Mucosa of descending colon (tissue), 3 donors: ENCODE measurements at regions not wholly inside any gene's neighbourhood (a gene's known extent, or its start where the extent isn't known, plus 50 kb on each side); places are given as distances from the start of the nearest gene placed in this dataset.

ENCODE experiments used
- ATAC-seq: fragments of 200-7000 bp; cut with Tn5 transposase; one replicate; pipeline ENCODE4 v1.9.1; 2020; ENCODE audit warnings: mild to moderate bottlenecking, moderate library complexity
- DNase-seq, 3 donors: peaks; one replicate each; pipeline ENCODE4 v3.0.0-alpha.2; 2020
- H3K36me3 ChIP-seq: fragments of 200-600 bp; one replicate; pipeline ENCODE4 v1.8.0; 2021; ENCODE audit warnings: low read depth, mild to moderate bottlenecking
- H3K4me1 ChIP-seq: fragments of 200-600 bp; one replicate; pipeline ENCODE4 v1.8.0; 2021; ENCODE audit warnings: low read depth, mild to moderate bottlenecking
- H3K4me3 ChIP-seq: fragments of 200-600 bp; one replicate; pipeline ENCODE4 v1.8.0; 2021; ENCODE audit warnings: mild to moderate bottlenecking
- H3K9me3 ChIP-seq: fragments of 200-600 bp; one replicate; pipeline ENCODE4 v1.8.0; 2021; ENCODE audit warnings: mild to moderate bottlenecking
- intact Hi-C, 2 donors: fragments of 100-400 bp; cut with DNase I in 1 of 2; cut with micrococcal nuclease in 1 of 2; formaldehyde crosslinking; loops; one replicate each; pipeline versions ENCODE4 v1.11.0 to v1.11.1; 2022; cut with DNase I, micrococcal nuclease
- TF ChIP-seq, protein P1 (sequence below): fragments of 200-600 bp; IDR thresholded peaks from one replicate; pipeline ENCODE4 v1.8.0; 2022; ENCODE audit warnings: antibody characterized with exemption, mild to moderate bottlenecking
- donor health status: DM: no; HTN: no; CAD: no; lungs with moderate emphysema.
- donor health status: DM: no; HTN: no; CAD: no.
- donor health status: DM: no; HTN: yes; CAD: no.

DNA sequence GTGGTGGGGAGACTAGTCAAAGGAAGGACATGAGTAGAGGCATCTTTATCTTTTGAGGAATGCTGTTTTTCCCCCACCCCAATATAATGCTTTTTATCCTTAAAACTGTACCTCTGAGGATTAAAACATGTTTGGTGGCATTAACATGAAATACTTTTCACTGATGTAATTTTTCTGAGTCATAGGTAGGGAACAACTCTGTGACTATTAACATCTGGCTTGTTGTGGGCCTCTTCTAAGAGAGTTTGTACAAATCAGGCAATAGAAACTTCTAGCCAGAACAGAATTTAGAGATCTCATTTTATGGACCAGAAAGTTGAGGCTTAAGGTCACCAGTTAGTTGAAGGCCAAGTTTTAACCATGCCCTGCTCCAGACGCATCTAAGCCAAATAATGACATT is 207.6 kb downstream of the SOX3 start:
- Histone ChIP-seq H3K4me3 (no peak overlapping the region), H3K4me1 (no peaks in the 10 kb centered on the region), H3K9me3 (no peaks in the 10 kb centered on the region), H3K36me3 (no peaks in the 10 kb centered on the region)
- intact Hi-C loops: no loop called here
- DNase-seq (no peak), ATAC-seq (no peak)
- TF ChIP-seq, protein P1, sequence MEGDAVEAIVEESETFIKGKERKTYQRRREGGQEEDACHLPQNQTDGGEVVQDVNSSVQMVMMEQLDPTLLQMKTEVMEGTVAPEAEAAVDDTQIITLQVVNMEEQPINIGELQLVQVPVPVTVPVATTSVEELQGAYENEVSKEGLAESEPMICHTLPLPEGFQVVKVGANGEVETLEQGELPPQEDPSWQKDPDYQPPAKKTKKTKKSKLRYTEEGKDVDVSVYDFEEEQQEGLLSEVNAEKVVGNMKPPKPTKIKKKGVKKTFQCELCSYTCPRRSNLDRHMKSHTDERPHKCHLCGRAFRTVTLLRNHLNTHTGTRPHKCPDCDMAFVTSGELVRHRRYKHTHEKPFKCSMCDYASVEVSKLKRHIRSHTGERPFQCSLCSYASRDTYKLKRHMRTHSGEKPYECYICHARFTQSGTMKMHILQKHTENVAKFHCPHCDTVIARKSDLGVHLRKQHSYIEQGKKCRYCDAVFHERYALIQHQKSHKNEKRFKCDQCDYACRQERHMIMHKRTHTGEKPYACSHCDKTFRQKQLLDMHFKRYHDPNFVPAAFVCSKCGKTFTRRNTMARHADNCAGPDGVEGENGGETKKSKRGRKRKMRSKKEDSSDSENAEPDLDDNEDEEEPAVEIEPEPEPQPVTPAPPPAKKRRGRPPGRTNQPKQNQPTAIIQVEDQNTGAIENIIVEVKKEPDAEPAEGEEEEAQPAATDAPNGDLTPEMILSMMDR: no peak

DNA sequence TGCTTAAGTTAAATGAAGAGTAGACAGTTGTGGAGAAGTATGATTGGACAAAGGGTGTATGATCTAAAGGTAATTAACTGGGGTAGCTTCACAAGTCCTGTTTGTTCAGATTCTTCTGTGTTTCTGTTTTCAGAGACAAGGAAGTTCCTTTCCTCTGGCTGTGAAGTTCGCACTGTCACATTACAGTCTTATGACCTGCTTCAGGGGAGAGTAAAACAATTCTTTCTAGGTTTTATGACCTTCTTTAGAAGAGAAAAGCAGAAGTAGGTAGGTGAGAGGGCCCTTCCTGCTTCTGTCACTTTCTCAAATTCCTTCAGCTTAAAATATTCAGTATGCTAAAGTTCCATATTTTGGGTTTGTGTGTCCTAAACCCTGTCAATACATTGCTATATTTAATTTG is 211.9 kb downstream of the SOX3 start:
- DNase-seq: no peak
- Histone ChIP-seq H3K9me3 (no peaks in the 10 kb centered on the region), H3K36me3 (no peaks in the 10 kb centered on the region), H3K4me3 (no peak overlapping the region), H3K4me1 (no peaks in the 10 kb centered on the region)
- ATAC-seq: no peak
- intact Hi-C loops: no loop called here
- TF ChIP-seq, protein P1: no peak

DNA sequence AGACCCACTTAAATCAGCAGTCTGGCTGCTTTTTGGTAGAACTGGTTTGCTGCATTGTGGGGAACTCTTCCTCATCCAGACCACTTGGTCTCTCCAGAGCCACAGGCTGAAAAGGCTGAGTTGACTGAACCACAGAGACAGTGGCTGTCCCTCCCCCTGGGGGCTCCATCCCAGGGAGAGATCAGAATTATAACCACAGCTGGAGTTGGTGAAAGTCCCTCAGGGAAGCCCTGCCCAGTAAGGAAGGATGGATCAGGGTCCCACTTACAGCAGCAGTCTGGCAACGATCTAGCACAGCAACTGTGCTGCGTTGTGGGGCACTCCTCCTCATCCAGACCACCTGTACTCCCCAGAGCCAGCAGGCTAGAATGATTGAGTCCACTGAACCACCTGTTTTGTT is 212.7 kb downstream of the SOX3 start:
- Histone ChIP-seq H3K4me1 (no peaks in the 10 kb centered on the region), H3K36me3 (no peaks in the 10 kb centered on the region), H3K9me3 (no peaks in the 10 kb centered on the region), H3K4me3 (no peak overlapping the region)
- no peak for DNase-seq
- TF ChIP-seq, protein P1: no peak
- intact Hi-C loops: no loop called here
- ATAC-seq: no peak

DNA sequence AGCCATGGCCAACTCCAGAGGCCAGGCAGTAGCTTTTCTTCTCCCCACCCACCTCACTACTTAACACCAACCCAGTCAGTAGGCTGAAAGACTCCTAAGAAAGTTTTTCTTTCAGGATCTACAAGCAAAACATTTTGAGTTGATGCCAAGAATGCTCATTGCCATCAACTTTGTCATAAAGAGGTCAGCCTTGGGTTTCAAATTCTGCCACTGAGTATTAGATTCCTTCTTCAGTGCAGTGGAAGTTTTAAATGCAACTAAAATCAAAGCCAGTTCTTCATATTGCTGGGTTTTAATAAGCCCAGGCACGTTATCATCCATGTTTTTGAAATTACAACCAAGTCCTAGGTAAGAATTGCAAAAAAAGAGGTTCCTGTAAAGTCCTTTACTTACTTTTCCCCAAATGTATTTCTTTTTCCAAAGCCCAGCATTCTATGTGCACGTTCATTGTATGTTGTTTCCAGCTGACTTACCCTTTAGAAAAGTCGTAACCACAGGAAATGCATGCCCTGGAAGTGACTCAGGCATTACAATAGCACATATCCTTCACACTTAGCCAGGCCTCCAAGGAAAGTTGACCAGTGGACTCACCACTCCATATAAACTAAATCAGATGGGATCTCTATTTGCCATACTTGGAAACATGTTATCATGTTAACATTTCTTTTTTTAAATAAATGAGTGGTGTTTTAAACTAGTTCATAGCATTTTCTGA is 229.9 kb downstream of the SOX3 start:
- H3K4me1 ChIP-seq: no peaks in the 10 kb centered on the region
- TF ChIP-seq, protein P1: no peak
- ATAC-seq (no peak), DNase-seq (no peak)
- intact Hi-C loops: no loop called here
- H3K36me3 ChIP-seq: no peaks in the 10 kb centered on the region
- H3K9me3 ChIP-seq: no peaks in the 10 kb centered on the region
- no peak overlapping the region for H3K4me3 ChIP-seq

DNA sequence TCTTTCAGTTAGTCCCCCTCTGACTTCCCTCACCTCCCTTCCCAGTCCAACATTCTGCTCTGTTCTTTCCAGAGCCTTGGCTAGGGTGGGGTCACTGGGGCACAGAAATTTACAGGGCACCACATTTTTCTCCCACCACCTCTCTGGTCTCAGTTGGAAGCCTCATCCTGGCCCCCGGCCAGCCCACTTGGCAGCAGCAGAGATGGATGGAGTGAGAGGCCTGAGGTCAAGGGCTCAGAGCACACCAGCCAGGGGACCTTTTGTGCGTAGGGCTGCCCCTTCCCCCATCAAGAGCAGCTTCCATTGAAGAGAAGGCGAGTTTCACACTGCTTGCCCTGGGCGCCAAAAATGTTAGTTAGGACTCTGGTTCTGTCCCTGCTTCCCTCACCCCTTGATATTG is 230.9 kb downstream of the SOX3 start:
- intact Hi-C loops: no loop called here
- TF ChIP-seq, protein P1: no peak
- no peaks in the 10 kb centered on the region for H3K9me3 ChIP-seq
- H3K4me1 ChIP-seq: no peaks in the 10 kb centered on the region
- no peak for ATAC-seq
- DNase-seq: no peak
- H3K4me3 ChIP-seq: no peak overlapping the region
- H3K36me3 ChIP-seq: no peaks in the 10 kb centered on the region

DNA sequence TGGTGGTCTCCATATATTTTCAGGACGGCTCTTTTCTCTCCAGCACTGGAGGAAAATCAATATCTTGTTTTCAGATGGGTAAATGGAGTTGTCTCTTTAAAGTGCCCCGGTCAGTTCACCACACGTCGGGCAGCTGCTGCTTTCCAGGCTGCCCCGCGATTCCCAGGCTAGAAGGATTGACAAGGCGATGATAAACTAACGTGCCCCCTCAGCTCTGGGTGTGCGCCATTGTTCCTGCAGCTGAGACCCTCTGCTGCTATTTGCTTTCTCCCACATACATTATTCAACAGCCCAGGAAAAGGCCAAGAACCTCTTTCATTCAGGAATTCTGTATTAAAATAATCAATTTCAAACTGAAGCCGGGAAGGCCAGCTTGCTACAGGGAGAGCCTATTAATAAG is 254.5 kb downstream of the SOX3 start:
- Histone ChIP-seq H3K9me3 (no peaks in the 10 kb centered on the region), H3K36me3 (no peaks in the 10 kb centered on the region), H3K4me1 (no peaks in the 10 kb centered on the region), H3K4me3 (no peak overlapping the region)
- ATAC-seq: no peak
- intact Hi-C loops: no loop called here
- no peak for DNase-seq
- TF ChIP-seq, protein P1: no peak
